Neuronal stem cell (in vitro differentiated cells): ENCODE measurements at regions not wholly inside any gene's neighbourhood (a gene's known extent, or its start where the extent isn't known, plus 50 kb on each side); places are given as distances from the start of the nearest gene placed in this dataset.
"Not testable (repeated sequence)": the region's sequence is repeated elsewhere in the genome, so short reads cannot be mapped to it uniquely, and the experiment has no call there.

Experiments
- DNase-seq: peaks from one replicate; pipeline ENCODE4 v3.0.0-alpha.2; 2013; ENCODE audit warnings: low spot score
- H2AFZ ChIP-seq: one replicate; pipeline ENCODE4 v1.6.1; 2013; ENCODE audit warnings: mild to moderate bottlenecking, low read length, inconsistent platforms
- H2AK5ac ChIP-seq: 2 replicates; pipeline ENCODE4 v1.6.1; 2013; ENCODE audit warnings: low read depth, mild to moderate bottlenecking, inconsistent platforms, low read length, moderate library complexity, mixed read lengths
- H2BK120ac ChIP-seq: 2 replicates; pipeline ENCODE4 v1.6.1; 2013; ENCODE audit warnings: low read depth, mild to moderate bottlenecking, inconsistent platforms, low read length, moderate library complexity, mixed read lengths
- H2BK12ac ChIP-seq: one replicate; pipeline ENCODE4 v1.6.1; 2013; ENCODE audit warnings: low read length, inconsistent platforms
- H2BK15ac ChIP-seq: 2 replicates; pipeline ENCODE4 v1.6.1; 2013; ENCODE audit warnings: mild to moderate bottlenecking, low read length, inconsistent platforms, mixed read lengths
- H2BK5ac ChIP-seq: one replicate; pipeline ENCODE4 v1.6.1; 2013; ENCODE audit warnings: inconsistent platforms, mild to moderate bottlenecking, low read length, moderate library complexity
- H3K14ac ChIP-seq: one replicate; pipeline ENCODE4 v1.6.1; 2013; ENCODE audit warnings: low read length, inconsistent platforms
- H3K18ac ChIP-seq: 2 replicates; pipeline ENCODE4 v1.6.1; 2013; ENCODE audit warnings: low read length, inconsistent platforms
- H3K23ac ChIP-seq: 2 replicates; pipeline ENCODE4 v1.6.1; 2013; ENCODE audit warnings: low read depth, mild to moderate bottlenecking, mixed read lengths, low read length, inconsistent platforms; ENCODE audit not compliant: poor library complexity
- H3K27ac ChIP-seq: replicated peaks from 3 replicates; pipeline ENCODE4 v1.5.1; 2013; ENCODE audit warnings: low read length, inconsistent platforms
- H3K27me3 ChIP-seq, 3 experiments: 2 replicates each; pipeline ENCODE4 v1.6.1; 2013; ENCODE audit warnings: low read length in 3 of 3, mild to moderate bottlenecking in 2 of 3, inconsistent platforms in 1 of 3, low read depth in 1 of 3, mixed read lengths in 1 of 3, moderate library complexity in 1 of 3; ENCODE audit not compliant: control insufficient read depth in 3 of 3, insufficient read depth in 3 of 3
- H3K36me3 ChIP-seq, 2 donors: replicated peaks in 1 of 2; 2 replicates each; pipeline ENCODE4 v1.6.1; 2013; ENCODE audit warnings: low read length in 2 of 2; ENCODE audit not compliant: control insufficient read depth in 2 of 2, insufficient read depth in 2 of 2
- H3K4ac ChIP-seq: 2 replicates; pipeline ENCODE4 v1.6.1; 2013; ENCODE audit warnings: inconsistent platforms, mild to moderate bottlenecking, low read length, moderate library complexity
- H3K4me1 ChIP-seq, 2 donors: 1 replicate in 1 of 2; 2 replicates in 1 of 2; pipeline ENCODE4 v1.6.1; 2013; ENCODE audit warnings: low read length in 2 of 2, low read depth in 1 of 2; ENCODE audit not compliant: control insufficient read depth in 2 of 2, insufficient read depth in 1 of 2
- H3K4me2 ChIP-seq: one replicate; pipeline ENCODE4 v1.6.1; 2013; ENCODE audit warnings: mild to moderate bottlenecking, low read length, inconsistent platforms; ENCODE audit not compliant: insufficient read depth, poor library complexity, severe bottlenecking
- H3K4me3 ChIP-seq, 2 donors: 2 replicates each; pipeline ENCODE4 v1.5.1; 2013; ENCODE audit warnings: low read length in 2 of 2, mild to moderate bottlenecking in 2 of 2, inconsistent platforms in 1 of 2, moderate library complexity in 1 of 2
- H3K79me1 ChIP-seq: one replicate; pipeline ENCODE4 v1.6.1; 2013; ENCODE audit warnings: low read depth, mild to moderate bottlenecking, inconsistent platforms, low read length, moderate library complexity
- H3K9ac ChIP-seq: one replicate; pipeline ENCODE4 v1.6.1; 2013; ENCODE audit warnings: mild to moderate bottlenecking, low read depth, low read length, inconsistent platforms; ENCODE audit not compliant: poor library complexity
- H3K9me3 ChIP-seq, 2 donors: replicated peaks in 1 of 2; 2 replicates each; pipeline versions ENCODE3 to v1.6.1; 2013; ENCODE audit warnings: low read length in 2 of 2, mild to moderate bottlenecking in 2 of 2, inconsistent platforms in 1 of 2, low read depth in 1 of 2, mixed read lengths in 1 of 2, moderate library complexity in 1 of 2; ENCODE audit not compliant: control insufficient read depth in 2 of 2, insufficient read depth in 1 of 2
- H4K8ac ChIP-seq: one replicate; pipeline ENCODE4 v1.6.1; 2013; ENCODE audit warnings: low read depth, mild to moderate bottlenecking, inconsistent platforms, low read length, moderate library complexity
- H4K91ac ChIP-seq: one replicate; pipeline ENCODE4 v1.6.1; 2013; ENCODE audit warnings: low read length, low read depth, mild to moderate bottlenecking, inconsistent platforms; ENCODE audit not compliant: poor library complexity
- WGBS, 2 donors: extraction: QIAGEN DNeasy Blood & Tissue Kit; methylation state at CpG; one replicate each; pipeline ENCODE4 v1.1.7; 2013; ENCODE audit warnings: missing lambda C conversion rate in 2 of 2, mixed read lengths in 1 of 2; ENCODE audit not compliant: insufficient read length in 2 of 2, insufficient replicate concordance in 1 of 2; ENCODE audit errors: extremely low coverage in 2 of 2; 5-methylcytosine and 5-hydroxymethylcytosine counted together

GRCh38 chr11:98732947-98733346, 287.8 kb upstream of the CNTN5 start:
- H3K27me3 ChIP-seq = no peaks in the 10 kb centered on the region
- H3K79me1 ChIP-seq = no peaks in the 10 kb centered on the region
- H2BK15ac ChIP-seq = no peak overlapping the region
- H3K4me3 ChIP-seq = no peak overlapping the region
- no peak overlapping the region for H3K18ac ChIP-seq
- H3K9ac ChIP-seq = no peak overlapping the region
- no peaks in the 10 kb centered on the region for H3K9me3 ChIP-seq
- H2BK5ac ChIP-seq = no peak overlapping the region
- no peak overlapping the region for H2AK5ac ChIP-seq
- no peak overlapping the region for H2BK12ac ChIP-seq
- no peak overlapping the region for H3K4ac ChIP-seq
- H3K14ac ChIP-seq = no peak overlapping the region
- no peaks in the 10 kb centered on the region for H3K4me1 ChIP-seq
- H4K91ac ChIP-seq = no peak overlapping the region
- H3K4me2 ChIP-seq = no peak overlapping the region
- no peak overlapping the region for H2BK120ac ChIP-seq
- no peaks in the 10 kb centered on the region for H3K36me3 ChIP-seq
- H3K23ac ChIP-seq = no peak overlapping the region
- no peak overlapping the region for H3K27ac ChIP-seq
- WGBS, 2 donors = no CpG with 5 or more reads among the region's 1 CpG
- no peak for DNase-seq
- H4K8ac ChIP-seq = no peak overlapping the region
- H2AFZ ChIP-seq = no peak overlapping the region

- not testable (repeated sequence) for H3K4me3 ChIP-seq, H2BK12ac ChIP-seq, H4K8ac ChIP-seq, H2AK5ac ChIP-seq, H2BK120ac ChIP-seq, H3K36me3 ChIP-seq, H3K18ac ChIP-seq, H2AFZ ChIP-seq, H3K14ac ChIP-seq, H3K27me3 ChIP-seq, DNase-seq, H3K9me3 ChIP-seq, H3K27ac ChIP-seq, H3K4ac ChIP-seq, H3K4me1 ChIP-seq, H2BK5ac ChIP-seq, H4K91ac ChIP-seq, H3K4me2 ChIP-seq, H3K9ac ChIP-seq, H3K79me1 ChIP-seq, H2BK15ac ChIP-seq, H3K23ac ChIP-seq
- WGBS, 2 donors = no CpG with 5 or more reads among the region's 5 CpGs
Measured at GRCh38 chr11:98733378-98733777, 287.4 kb upstream of the CNTN5 start.

GRCh38 chr11:98734686-98735085, 286.1 kb upstream of the CNTN5 start:
- Histone ChIP-seq H2BK12ac (no peak overlapping the region), H3K14ac (no peak overlapping the region), H3K79me1 (no peaks in the 10 kb centered on the region), H4K91ac (no peak overlapping the region), H3K4me2 (no peak overlapping the region), H2AFZ (no peak overlapping the region), H3K4me3 (no peak overlapping the region), H2BK5ac (no peak overlapping the region), H3K18ac (no peak overlapping the region), H3K27ac (no peak overlapping the region), H2BK120ac (no peak overlapping the region), H3K9me3 (no peaks in the 10 kb centered on the region), H2AK5ac (no peak overlapping the region), H3K4me1 (no peaks in the 10 kb centered on the region), H3K23ac (no peak overlapping the region), H3K27me3 (no peaks in the 10 kb centered on the region), H3K9ac (no peak overlapping the region), H3K36me3 (no peaks in the 10 kb centered on the region), H2BK15ac (no peak overlapping the region), H4K8ac (no peak overlapping the region), H3K4ac (no peak overlapping the region)
- no peak for DNase-seq

- Histone ChIP-seq H3K4me1 (no peaks in the 10 kb centered on the region), H2BK15ac (no peak overlapping the region), H3K4me2 (no peak overlapping the region), H2BK12ac (no peak overlapping the region), H3K4me3 (no peak overlapping the region), H2BK5ac (no peak overlapping the region), H2BK120ac (no peak overlapping the region), H3K4ac (no peak overlapping the region), H2AK5ac (no peak overlapping the region), H3K9me3 (no peaks in the 10 kb centered on the region), H2AFZ (no peak overlapping the region), H3K23ac (no peak overlapping the region), H3K79me1 (no peaks in the 10 kb centered on the region), H3K9ac (no peak overlapping the region), H3K14ac (no peak overlapping the region), H3K18ac (no peak overlapping the region), H4K8ac (no peak overlapping the region), H3K27me3 (no peaks in the 10 kb centered on the region), H3K36me3 (no peaks in the 10 kb centered on the region), H3K27ac (no peak overlapping the region), H4K91ac (no peak overlapping the region)
- WGBS, 2 donors = no CpG with 5 or more reads among the region's 7 CpGs
- no peak for DNase-seq
Measured at GRCh38 chr11:98736833-98737232, 283.9 kb upstream of the CNTN5 start.
